ENCODE measurements at regions not wholly inside any gene's neighbourhood (a gene's known extent, or its start where the extent isn't known, plus 50 kb on each side); places are given as distances from the start of the nearest gene placed in this dataset.
"Not testable (repeated sequence)": the region's sequence is repeated elsewhere in the genome, so short reads cannot be mapped to it uniquely, and the experiment has no call there.

DNA sequence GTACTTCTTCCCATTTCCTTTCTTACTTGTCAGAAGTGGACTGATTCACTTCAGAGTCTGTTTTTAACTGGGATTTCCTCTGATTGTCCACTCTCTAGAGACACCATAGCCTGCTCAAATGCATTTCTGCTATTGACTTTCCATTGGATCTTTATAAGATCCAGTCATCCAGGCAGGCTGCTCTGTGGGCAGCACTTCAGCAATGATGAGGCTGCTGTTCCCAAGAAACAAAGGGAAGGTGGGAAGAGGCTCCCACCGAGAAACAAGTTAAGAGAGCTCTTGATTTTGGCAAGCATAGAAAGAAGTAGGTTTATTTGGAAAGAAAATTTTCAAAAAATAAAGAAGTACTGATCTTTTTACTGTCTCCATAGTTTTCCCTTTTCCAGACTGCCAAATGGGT, 125.8 kb upstream of the STARD13 start:
- Histone ChIP-seq H3K9me3 (ENCODE audit: control insufficient read depth, low read length) (no peaks in the 10 kb centered on the region), H3K27ac (no peak overlapping the region), H3K4me2 (ENCODE audit: low read length) (no peak overlapping the region), H3K4me3 (ENCODE audit: low read depth, low read length) (no peak overlapping the region), H3K9ac (no peak overlapping the region), H2AFZ (no peak overlapping the region), H3K4me1 (no peaks in the 10 kb centered on the region), H3K27me3 (ENCODE audit: control insufficient read depth, insufficient read depth, low read length) (no peaks in the 10 kb centered on the region), H3K79me2 (no peaks in the 10 kb centered on the region), H3K36me3 (ENCODE audit: control insufficient read depth, insufficient read depth, low read length) (no peaks in the 10 kb centered on the region)
- TF ChIP-seq, protein P1, sequence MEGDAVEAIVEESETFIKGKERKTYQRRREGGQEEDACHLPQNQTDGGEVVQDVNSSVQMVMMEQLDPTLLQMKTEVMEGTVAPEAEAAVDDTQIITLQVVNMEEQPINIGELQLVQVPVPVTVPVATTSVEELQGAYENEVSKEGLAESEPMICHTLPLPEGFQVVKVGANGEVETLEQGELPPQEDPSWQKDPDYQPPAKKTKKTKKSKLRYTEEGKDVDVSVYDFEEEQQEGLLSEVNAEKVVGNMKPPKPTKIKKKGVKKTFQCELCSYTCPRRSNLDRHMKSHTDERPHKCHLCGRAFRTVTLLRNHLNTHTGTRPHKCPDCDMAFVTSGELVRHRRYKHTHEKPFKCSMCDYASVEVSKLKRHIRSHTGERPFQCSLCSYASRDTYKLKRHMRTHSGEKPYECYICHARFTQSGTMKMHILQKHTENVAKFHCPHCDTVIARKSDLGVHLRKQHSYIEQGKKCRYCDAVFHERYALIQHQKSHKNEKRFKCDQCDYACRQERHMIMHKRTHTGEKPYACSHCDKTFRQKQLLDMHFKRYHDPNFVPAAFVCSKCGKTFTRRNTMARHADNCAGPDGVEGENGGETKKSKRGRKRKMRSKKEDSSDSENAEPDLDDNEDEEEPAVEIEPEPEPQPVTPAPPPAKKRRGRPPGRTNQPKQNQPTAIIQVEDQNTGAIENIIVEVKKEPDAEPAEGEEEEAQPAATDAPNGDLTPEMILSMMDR (IDR thresholded peaks at IDR 0.05), result no peak

DNA sequence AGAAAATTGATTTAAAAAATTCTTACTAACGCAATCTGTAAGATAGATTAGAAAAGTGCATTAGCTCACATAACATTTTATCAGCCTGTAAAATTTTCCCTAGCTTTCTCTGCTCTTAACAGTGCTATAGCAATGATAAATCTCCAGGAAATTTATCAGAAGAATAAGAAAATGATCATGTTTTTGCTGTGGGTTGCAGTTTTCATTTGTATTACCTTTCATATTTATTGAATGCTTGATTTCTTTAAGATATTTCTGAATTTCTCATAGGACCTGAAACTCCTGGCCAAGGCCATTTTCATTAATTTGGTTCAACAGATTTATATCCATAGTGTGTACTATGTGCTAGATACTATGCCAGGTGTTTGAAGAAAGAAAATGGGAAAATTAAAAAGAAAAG, 130.3 kb upstream of the STARD13 start:
- H3K36me3 ChIP-seq (ENCODE audit: control insufficient read depth, insufficient read depth, low read length), result no peaks in the 10 kb centered on the region
- no peak overlapping the region for H3K27ac ChIP-seq
- TF ChIP-seq, protein P1 (IDR thresholded peaks at IDR 0.05), result no peak
- no peak overlapping the region for H3K9ac ChIP-seq
- H3K27me3 ChIP-seq (ENCODE audit: control insufficient read depth, insufficient read depth, low read length), result no peaks in the 10 kb centered on the region
- H3K9me3 ChIP-seq (ENCODE audit: control insufficient read depth, low read length), result no peaks in the 10 kb centered on the region
- no peak overlapping the region for H3K4me3 ChIP-seq (ENCODE audit: low read depth, low read length)
- H2AFZ ChIP-seq, result no peak overlapping the region
- H3K79me2 ChIP-seq, result no peaks in the 10 kb centered on the region
- no peaks in the 10 kb centered on the region for H3K4me1 ChIP-seq
- H3K4me2 ChIP-seq (ENCODE audit: low read length), result no peak overlapping the region

DNA sequence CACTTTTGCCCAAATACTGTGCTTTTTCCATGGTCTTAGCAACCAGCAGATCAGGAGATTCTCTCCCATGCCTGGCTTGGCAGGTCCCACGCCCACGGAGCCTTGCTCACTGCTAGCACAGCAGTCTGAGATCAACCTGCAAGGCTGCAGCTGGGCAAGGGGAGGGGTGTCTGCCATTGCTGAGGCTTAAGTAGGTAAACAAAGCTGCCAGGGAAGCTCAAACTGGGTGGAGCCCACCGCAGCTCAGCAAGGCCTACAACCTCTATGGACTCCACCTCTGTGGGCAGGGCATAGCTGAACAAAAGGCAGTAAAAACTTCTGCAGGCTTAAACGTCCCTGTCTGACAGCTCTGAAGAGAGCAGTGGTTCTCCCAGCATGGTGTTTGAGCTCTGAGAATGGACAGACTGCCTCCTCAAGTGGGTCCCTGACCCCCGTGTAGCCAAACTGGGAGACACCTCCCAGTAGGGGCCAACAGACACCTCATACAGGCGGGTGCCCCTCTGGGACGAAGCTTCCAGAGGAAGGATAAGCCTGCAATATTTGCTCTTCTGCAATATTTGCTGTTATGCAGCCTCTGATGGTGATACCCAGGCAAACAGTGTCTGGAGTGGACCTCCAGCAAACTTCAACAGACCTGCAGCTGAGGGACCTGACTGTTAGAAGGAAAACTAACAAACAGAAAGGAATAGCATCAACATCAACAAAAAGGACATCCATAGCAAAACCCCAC, 132.8 kb upstream of the STARD13 start:
- not testable (repeated sequence) for H3K27me3 ChIP-seq (ENCODE audit: control insufficient read depth, insufficient read depth, low read length); H3K9ac ChIP-seq; H3K9me3 ChIP-seq (ENCODE audit: control insufficient read depth, low read length); H3K27ac ChIP-seq; H3K79me2 ChIP-seq; H3K4me1 ChIP-seq; H3K4me3 ChIP-seq (ENCODE audit: low read depth, low read length); H3K36me3 ChIP-seq (ENCODE audit: control insufficient read depth, insufficient read depth, low read length); H3K4me2 ChIP-seq (ENCODE audit: low read length); H2AFZ ChIP-seq

DNA sequence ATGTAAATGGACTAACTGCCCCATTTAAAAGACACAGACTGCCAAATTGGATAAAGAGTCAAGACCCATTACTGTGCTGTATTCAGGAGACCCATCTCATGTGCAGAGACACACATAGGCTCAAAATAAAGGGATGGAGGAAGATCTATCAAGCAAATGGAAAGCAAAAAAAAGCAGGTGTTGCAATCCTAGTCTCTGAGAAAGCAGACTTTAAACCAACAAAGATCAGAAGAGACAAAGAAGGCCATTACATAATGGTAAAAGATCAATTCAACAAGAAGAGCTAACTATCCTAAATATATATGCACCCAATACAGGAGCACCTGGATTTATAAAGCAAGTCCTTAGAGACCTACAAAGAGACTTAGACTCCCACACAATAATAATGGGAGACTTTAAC, 134.6 kb upstream of the STARD13 start:
- H2AFZ ChIP-seq; H3K79me2 ChIP-seq; H3K27me3 ChIP-seq (ENCODE audit: control insufficient read depth, insufficient read depth, low read length); H3K9ac ChIP-seq; H3K4me3 ChIP-seq (ENCODE audit: low read depth, low read length); H3K27ac ChIP-seq; H3K36me3 ChIP-seq (ENCODE audit: control insufficient read depth, insufficient read depth, low read length); H3K9me3 ChIP-seq (ENCODE audit: control insufficient read depth, low read length); H3K4me2 ChIP-seq (ENCODE audit: low read length); H3K4me1 ChIP-seq: not testable (repeated sequence)

DNA sequence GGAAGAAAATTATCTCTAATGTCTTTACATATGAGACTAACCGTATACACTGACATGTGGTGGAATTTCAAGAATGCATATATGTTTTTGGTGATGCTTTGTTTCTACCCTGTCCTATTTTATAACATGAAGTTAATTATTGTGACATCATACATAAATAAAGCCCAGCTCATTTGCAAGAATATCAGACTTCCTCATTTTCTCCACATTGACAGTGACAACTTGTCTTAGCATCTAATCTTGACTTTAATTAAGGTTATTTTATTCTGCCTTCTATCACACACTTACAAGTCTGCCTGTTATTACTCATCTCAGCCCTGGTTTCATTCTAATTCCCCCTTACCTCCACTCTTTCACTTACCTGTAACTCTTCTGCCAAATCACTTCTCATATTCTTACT, 140.6 kb upstream of the STARD13 start:
- Histone ChIP-seq H3K4me3 (ENCODE audit: low read depth, low read length) (no peak overlapping the region), H3K4me2 (ENCODE audit: low read length) (no peak overlapping the region), H3K9me3 (ENCODE audit: control insufficient read depth, low read length) (no peaks in the 10 kb centered on the region), H3K36me3 (ENCODE audit: control insufficient read depth, insufficient read depth, low read length) (no peaks in the 10 kb centered on the region), H3K9ac (no peak overlapping the region), H3K79me2 (no peaks in the 10 kb centered on the region), H3K4me1 (no peaks in the 10 kb centered on the region), H3K27ac (no peak overlapping the region), H2AFZ (no peak overlapping the region), H3K27me3 (ENCODE audit: control insufficient read depth, insufficient read depth, low read length) (no peaks in the 10 kb centered on the region)
- TF ChIP-seq, protein P1 (IDR thresholded peaks at IDR 0.05), result no peak

DNA sequence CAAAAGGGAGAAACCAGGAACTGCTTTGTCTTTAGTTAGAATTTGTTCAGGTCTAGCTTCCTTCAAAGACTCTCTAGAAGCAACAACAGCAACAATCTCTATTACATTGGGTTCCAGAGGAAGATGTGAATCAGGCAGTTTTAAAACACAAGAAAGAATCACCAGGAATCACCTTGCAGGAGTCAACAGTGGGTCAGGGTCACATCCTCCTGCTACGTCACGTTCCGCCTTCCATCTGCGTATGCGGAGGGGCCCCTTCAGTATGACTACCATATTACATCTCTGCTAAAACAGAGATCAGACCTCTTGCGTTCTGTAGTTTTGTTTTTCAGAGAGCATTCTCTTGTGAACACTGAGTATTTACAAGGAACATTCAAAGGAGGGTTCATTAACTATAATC, 147.8 kb upstream of the STARD13 start:
- TF ChIP-seq, protein P1 (IDR thresholded peaks at IDR 0.05), result no peak
- Histone ChIP-seq H3K4me2 (ENCODE audit: low read length) (no peak overlapping the region), H3K36me3 (ENCODE audit: control insufficient read depth, insufficient read depth, low read length) (no peaks in the 10 kb centered on the region), H2AFZ (no peak overlapping the region), H3K79me2 (no peaks in the 10 kb centered on the region), H3K4me1 (no peaks in the 10 kb centered on the region), H3K9ac (no peak overlapping the region), H3K9me3 (ENCODE audit: control insufficient read depth, low read length) (no peaks in the 10 kb centered on the region), H3K27me3 (ENCODE audit: control insufficient read depth, insufficient read depth, low read length) (no peaks in the 10 kb centered on the region), H3K4me3 (ENCODE audit: low read depth, low read length) (no peak overlapping the region), H3K27ac (no peak overlapping the region)

All from parathyroid adenoma (tissue), 2 donors.